Thymus (tissue), 11 donors: ENCODE measurements at regions not wholly inside any gene's neighbourhood (a gene's known extent, or its start where the extent isn't known, plus 50 kb on each side); places are given as distances from the start of the nearest gene placed in this dataset.

Experiments used
- DNase-seq, 9 donors: peaks; one replicate each; pipeline ENCODE4 v3.0.0-alpha.2; 2013; ENCODE audit warnings: low spot score in 9 of 9, low read depth in 6 of 9, missing footprints in 1 of 9
- H3K27ac ChIP-seq, 2 donors: one replicate each; pipeline ENCODE4 v1.5.1; 2013; ENCODE audit warnings: control low read depth in 1 of 2, low read depth in 1 of 2, low read length in 1 of 2, mild to moderate bottlenecking in 1 of 2, moderate library complexity in 1 of 2
- H3K27me3 ChIP-seq, 2 donors: one replicate each; pipeline ENCODE4 v1.5.1; 2013; ENCODE audit warnings: low read length in 1 of 2; ENCODE audit not compliant: control insufficient read depth in 2 of 2, insufficient read depth in 1 of 2
- H3K36me3 ChIP-seq, 2 donors: one replicate each; pipeline ENCODE4 v1.5.1; 2013; ENCODE audit warnings: low read length in 1 of 2, mild to moderate bottlenecking in 1 of 2, moderate library complexity in 1 of 2; ENCODE audit not compliant: control insufficient read depth in 2 of 2, insufficient read depth in 2 of 2
- H3K4me1 ChIP-seq, 2 donors: one replicate each; pipeline ENCODE4 v1.5.1; 2013; ENCODE audit warnings: low read length in 2 of 2; ENCODE audit not compliant: control insufficient read depth in 2 of 2, insufficient read depth in 2 of 2
- H3K4me3 ChIP-seq, 2 donors: one replicate each; pipeline ENCODE4 v1.5.1; 2013; ENCODE audit warnings: low read length in 2 of 2, control low read depth in 1 of 2, mild to moderate bottlenecking in 1 of 2
- H3K9me3 ChIP-seq, 2 donors: one replicate each; pipeline ENCODE4 v1.5.1; 2013; ENCODE audit warnings: low read length in 1 of 2, mild to moderate bottlenecking in 1 of 2; ENCODE audit not compliant: control insufficient read depth in 2 of 2, insufficient read depth in 1 of 2
- WGBS: extraction: QIAGEN DNeasy Blood & Tissue Kit; methylation state at CpG from one replicate; pipeline ENCODE4 v1.1.7; 2013; 5-methylcytosine and 5-hydroxymethylcytosine counted together
- donor health status: healthy.

- H3K9me3 ChIP-seq = peaks cover 0 to 5% of the 10 kb centered on the region in 2 donors
- no peaks in the 10 kb centered on the region for H3K36me3 ChIP-seq
- WGBS = 60% methylated on average over 5 of the region's 5 CpGs
- H3K4me3 ChIP-seq = no peak overlapping the region
- DNase-seq = peak in 1 of 9 donors; percentile 11
- no peak overlapping the region for H3K27ac ChIP-seq
- H3K27me3 ChIP-seq = no peaks in the 10 kb centered on the region
- peaks cover 6 to 8% of the 10 kb centered on the region in 2 donors for H3K4me1 ChIP-seq
These were observed 67.7 kb upstream of the GCM1 start for GRCh38 chr6:53216301-53216700.

- Histone ChIP-seq H3K36me3 (no peaks in the 10 kb centered on the region), H3K4me3 (no peak overlapping the region), H3K27me3 (no peaks in the 10 kb centered on the region), H3K4me1 (peaks cover 6 to 8% of the 10 kb centered on the region in 2 donors), H3K9me3 (peaks cover 0 to 5% of the 10 kb centered on the region in 2 donors), H3K27ac (no peak overlapping the region)
- no peak for DNase-seq
- WGBS = 98% methylated on average over 1 of the region's 1 CpG
These were observed 65.5 kb upstream of the GCM1 start for GRCh38 chr6:53214172-53214571.

GRCh38 chr6:53210811-53211210 lies 62.2 kb upstream of the GCM1 start:
- Histone ChIP-seq H3K27ac (no peak overlapping the region), H3K4me3 (no peak overlapping the region), H3K36me3 (no peaks in the 10 kb centered on the region), H3K9me3 (peaks cover 0 to 5% of the 10 kb centered on the region in 2 donors), H3K4me1 (no peaks in the 10 kb centered on the region), H3K27me3 (no peaks in the 10 kb centered on the region)
- DNase-seq = no peak
- WGBS = 97% methylated on average over 4 of the region's 4 CpGs

- Histone ChIP-seq H3K27ac (no peak overlapping the region), H3K36me3 (no peaks in the 10 kb centered on the region), H3K4me1 (no peaks in the 10 kb centered on the region), H3K4me3 (no peak overlapping the region), H3K9me3 (peaks cover 0 to 5% of the 10 kb centered on the region in 2 donors), H3K27me3 (no peaks in the 10 kb centered on the region)
- no peak for DNase-seq
These were observed 61.0 kb upstream of the GCM1 start for GRCh38 chr6:53209681-53210080.

- H3K27me3 ChIP-seq = no peaks in the 10 kb centered on the region
- no peak for DNase-seq
- 94% methylated on average over 2 of the region's 2 CpGs for WGBS
- no peaks in the 10 kb centered on the region for H3K36me3 ChIP-seq
- peaks cover 9 to 12% of the 10 kb centered on the region in 2 donors for H3K4me1 ChIP-seq
- no peak overlapping the region for H3K27ac ChIP-seq
- H3K9me3 ChIP-seq = no peaks in the 10 kb centered on the region
- no peak overlapping the region for H3K4me3 ChIP-seq
These were observed 57.1 kb upstream of the GCM1 start for GRCh38 chr6:53205778-53206177.

- 39% methylated on average over 3 of the region's 3 CpGs for WGBS
- H3K27ac ChIP-seq = no peak overlapping the region
- no peaks in the 10 kb centered on the region for H3K27me3 ChIP-seq
- no peak overlapping the region for H3K4me3 ChIP-seq
- H3K4me1 ChIP-seq = peaks cover 9 to 12% of the 10 kb centered on the region in 2 donors
- no peaks in the 10 kb centered on the region for H3K9me3 ChIP-seq
- peak in 1 of 9 donors; percentile 43 for DNase-seq
- no peaks in the 10 kb centered on the region for H3K36me3 ChIP-seq
These were observed 54.8 kb upstream of the GCM1 start for GRCh38 chr6:53203483-53203882.

GRCh38 chr6:53202052-53202451 lies 53.4 kb upstream of the GCM1 start:
- Histone ChIP-seq H3K27me3 (no peaks in the 10 kb centered on the region), H3K9me3 (no peaks in the 10 kb centered on the region), H3K4me3 (no peak overlapping the region), H3K4me1 (peaks cover 9 to 12% of the 10 kb centered on the region in 2 donors), H3K36me3 (no peaks in the 10 kb centered on the region), H3K27ac (no peak overlapping the region)
- 98% methylated on average over 1 of the region's 1 CpG for WGBS
- no peak for DNase-seq

GRCh38 chr6:53201270-53201669 lies 52.6 kb upstream of the GCM1 start:
- Histone ChIP-seq H3K4me3 (no peak overlapping the region), H3K36me3 (no peaks in the 10 kb centered on the region), H3K27ac (no peak overlapping the region), H3K4me1 (peaks cover 9 to 12% of the 10 kb centered on the region in 2 donors), H3K9me3 (no peaks in the 10 kb centered on the region), H3K27me3 (no peaks in the 10 kb centered on the region)
- DNase-seq = no peak

- Histone ChIP-seq H3K27me3 (no peaks in the 10 kb centered on the region), H3K9me3 (no peaks in the 10 kb centered on the region), H3K4me3 (no peak overlapping the region), H3K4me1 (peaks cover 9 to 12% of the 10 kb centered on the region in 2 donors), H3K36me3 (no peaks in the 10 kb centered on the region), H3K27ac (no peak overlapping the region)
- DNase-seq = no peak
- 93% methylated on average over 2 of the region's 2 CpGs for WGBS
These were observed 51.1 kb upstream of the GCM1 start for GRCh38 chr6:53199765-53200164.

GRCh38 chr6:53199156-53199555 lies 50.5 kb upstream of the GCM1 start:
- H3K36me3 ChIP-seq = no peaks in the 10 kb centered on the region
- WGBS = 91% methylated on average over 5 of the region's 5 CpGs
- H3K27me3 ChIP-seq = no peaks in the 10 kb centered on the region
- H3K4me3 ChIP-seq = no peak overlapping the region
- H3K27ac ChIP-seq = no peak overlapping the region
- DNase-seq = no peak
- H3K4me1 ChIP-seq = peaks cover 6 to 8% of the 10 kb centered on the region in 2 donors
- no peaks in the 10 kb centered on the region for H3K9me3 ChIP-seq
